HG03520 (cell line): ENCODE measurements at regions not wholly inside any gene's neighbourhood (a gene's known extent, or its start where the extent isn't known, plus 50 kb on each side); places are given as distances from the start of the nearest gene placed in this dataset.

ENCODE experiments used
- ATAC-seq: cut with Tn5 transposase; IDR thresholded peaks from one replicate; pipeline ENCODE4 v1.9.1; 2021; ENCODE audit warnings: mild to moderate bottlenecking, moderate library complexity; ENCODE audit not compliant: unreplicated experiment

GRCh38 chr2:122999821-123000220, 1025.3 kb upstream of the CNTNAP5 start:
- no peak for ATAC-seq

- ATAC-seq = no peak
These were observed 1022.3 kb upstream of the CNTNAP5 start for GRCh38 chr2:123002660-123003248.

GRCh38 chr2:123015186-123015585, 1009.9 kb upstream of the CNTNAP5 start:
- ATAC-seq = no peak

GRCh38 chr2:123035541-123035940, 989.5 kb upstream of the CNTNAP5 start:
- no peak for ATAC-seq

- ATAC-seq = no peak
These were observed 988.8 kb upstream of the CNTNAP5 start for GRCh38 chr2:123036300-123036699.

- no peak for ATAC-seq
These were observed 984.6 kb upstream of the CNTNAP5 start for GRCh38 chr2:123040506-123040905.

GRCh38 chr2:123043458-123043857, 981.6 kb upstream of the CNTNAP5 start:
- ATAC-seq = no peak

- ATAC-seq = no peak
These were observed 979.4 kb upstream of the CNTNAP5 start for GRCh38 chr2:123045713-123046112.

- no peak for ATAC-seq
These were observed 977.9 kb upstream of the CNTNAP5 start for GRCh38 chr2:123047186-123047585.

GRCh38 chr2:123051136-123051535, 974.0 kb upstream of the CNTNAP5 start:
- ATAC-seq = no peak

- ATAC-seq = no peak
These were observed 963.6 kb upstream of the CNTNAP5 start for GRCh38 chr2:123061534-123061933.

GRCh38 chr2:123073371-123073770, 951.7 kb upstream of the CNTNAP5 start:
- ATAC-seq = no peak

GRCh38 chr2:123073956-123074355, 951.1 kb upstream of the CNTNAP5 start:
- no peak for ATAC-seq

- ATAC-seq = no peak
These were observed 948.0 kb upstream of the CNTNAP5 start for GRCh38 chr2:123077101-123077500.

GRCh38 chr2:123080331-123080730, 944.8 kb upstream of the CNTNAP5 start:
- ATAC-seq = no peak

GRCh38 chr2:123085484-123085883, 939.6 kb upstream of the CNTNAP5 start:
- no peak for ATAC-seq

GRCh38 chr2:123086613-123087385, 938.3 kb upstream of the CNTNAP5 start:
- no peak for ATAC-seq

- ATAC-seq = no peak
These were observed 933.6 kb upstream of the CNTNAP5 start for GRCh38 chr2:123091471-123091870.

GRCh38 chr2:123093199-123093598, 931.9 kb upstream of the CNTNAP5 start:
- no peak for ATAC-seq

GRCh38 chr2:123095219-123095835, 929.8 kb upstream of the CNTNAP5 start:
- no peak for ATAC-seq

- ATAC-seq = no peak
These were observed 926.5 kb upstream of the CNTNAP5 start for GRCh38 chr2:123098619-123099018.

GRCh38 chr2:123101434-123101833, 923.7 kb upstream of the CNTNAP5 start:
- no peak for ATAC-seq
